SK-N-MC (cell line): ENCODE measurements at regions not wholly inside any gene's neighbourhood (a gene's known extent, or its start where the extent isn't known, plus 50 kb on each side); places are given as distances from the start of the nearest gene placed in this dataset.

Source experiments
- EZH2 ChIP-seq: fragments of 200-600 bp; sonication (generic); IDR thresholded peaks from one replicate; pipeline ENCODE4 v1.6.1; 2017; ENCODE audit warnings: antibody characterized with exemption
- POLR2AphosphoS5 ChIP-seq: IDR thresholded peaks from 2 replicates; pipeline ENCODE4 v1.6.1; 2012; ENCODE audit warnings: mild to moderate bottlenecking, low read depth, low read length, borderline replicate concordance

- TF ChIP-seq POLR2AphosphoS5 (no peak), EZH2 (no peak)
Observed at GRCh38 chr6:14659841-14660240, 542.3 kb downstream of the CD83 start.
